H9 (cell line): ENCODE measurements at regions not wholly inside any gene's neighbourhood (a gene's known extent, or its start where the extent isn't known, plus 50 kb on each side); places are given as distances from the start of the nearest gene placed in this dataset.

Experiments
- DNase-seq: peaks from one replicate; pipeline ENCODE4 v3.0.0-alpha.2; 2017
- H2AFZ ChIP-seq: one replicate; pipeline ENCODE4 v1.6.1; 2013; ENCODE audit warnings: mild to moderate bottlenecking, low read length, control low read depth, moderate library complexity
- H2AK5ac ChIP-seq: 2 replicates; pipeline ENCODE4 v1.6.1; 2013; ENCODE audit warnings: low read length, control low read depth, mixed read lengths; ENCODE audit not compliant: insufficient read length
- H2BK120ac ChIP-seq: one replicate; pipeline ENCODE4 v1.6.1; 2013; ENCODE audit warnings: low read depth, mild to moderate bottlenecking, low read length, control low read depth, inconsistent platforms; ENCODE audit not compliant: poor library complexity, severe bottlenecking
- H2BK12ac ChIP-seq: 2 replicates; pipeline ENCODE4 v1.6.1; 2013; ENCODE audit warnings: low read length, control low read depth, mixed read lengths, low read depth; ENCODE audit not compliant: insufficient read length
- H2BK15ac ChIP-seq: 2 replicates; pipeline ENCODE4 v1.6.1; 2013; ENCODE audit warnings: low read depth, low read length, control low read depth
- H2BK20ac ChIP-seq: one replicate; pipeline ENCODE4 v1.6.1; 2013; ENCODE audit warnings: low read depth, mild to moderate bottlenecking, low read length, control low read depth, inconsistent platforms; ENCODE audit not compliant: poor library complexity, severe bottlenecking
- H2BK5ac ChIP-seq: 2 replicates; pipeline ENCODE4 v1.6.1; 2013; ENCODE audit warnings: low read length, control low read depth, mixed read lengths; ENCODE audit not compliant: insufficient read length
- H3K14ac ChIP-seq: 2 replicates; pipeline ENCODE4 v1.6.1; 2013; ENCODE audit warnings: low read length, control low read depth; ENCODE audit not compliant: insufficient read depth
- H3K18ac ChIP-seq: 2 replicates; pipeline ENCODE4 v1.6.1; 2013; ENCODE audit warnings: low read depth, mild to moderate bottlenecking, mixed read lengths, low read length, control low read depth; ENCODE audit not compliant: insufficient read length
- H3K23ac ChIP-seq: 2 replicates; pipeline ENCODE4 v1.6.1; 2013; ENCODE audit warnings: low read length, control low read depth, mixed read lengths, low read depth; ENCODE audit not compliant: insufficient read length
- H3K23me2 ChIP-seq: 2 replicates; pipeline ENCODE4 v1.6.1; 2013; ENCODE audit warnings: low read depth, mild to moderate bottlenecking, mixed read lengths, low read length, control low read depth; ENCODE audit not compliant: insufficient read length, poor library complexity, severe bottlenecking
- H3K27ac ChIP-seq: 2 replicates; pipeline ENCODE4 v1.5.1; 2013; ENCODE audit warnings: low read length, control low read depth, mixed read lengths, low read depth; ENCODE audit not compliant: insufficient read length
- H3K27me3 ChIP-seq: 2 replicates; pipeline ENCODE4 v1.6.1; 2013; ENCODE audit warnings: low read length, control low read depth, inconsistent platforms; ENCODE audit not compliant: insufficient read depth
- H3K4ac ChIP-seq: 2 replicates; pipeline ENCODE4 v1.6.1; 2013; ENCODE audit warnings: low read depth, mild to moderate bottlenecking, control low read depth, inconsistent platforms, low read length, moderate library complexity
- H3K4me1 ChIP-seq: 2 replicates; pipeline ENCODE4 v1.6.1; 2013; ENCODE audit warnings: low read length, control low read depth, inconsistent platforms; ENCODE audit not compliant: insufficient read depth
- H3K4me2 ChIP-seq: 2 replicates; pipeline ENCODE4 v1.6.1; 2013; ENCODE audit warnings: low read length, control low read depth, mixed read lengths; ENCODE audit not compliant: insufficient read length, insufficient read depth
- H3K56ac ChIP-seq: 2 replicates; pipeline ENCODE4 v1.6.1; 2013; ENCODE audit warnings: low read depth, mild to moderate bottlenecking, mixed read lengths, low read length, control low read depth; ENCODE audit not compliant: insufficient read length
- H3K79me1 ChIP-seq: 2 replicates; pipeline ENCODE4 v1.6.1; 2013; ENCODE audit warnings: low read depth, mild to moderate bottlenecking, moderate library complexity, low read length, control low read depth, inconsistent platforms; ENCODE audit not compliant: insufficient read depth, poor library complexity, severe bottlenecking
- H3K79me2 ChIP-seq: 2 replicates; pipeline ENCODE4 v1.6.1; 2013; ENCODE audit warnings: low read length, control low read depth, inconsistent platforms; ENCODE audit not compliant: insufficient read depth
- H3K9ac ChIP-seq: 2 replicates; pipeline ENCODE4 v1.6.1; 2013; ENCODE audit warnings: low read length, control low read depth, mixed read lengths; ENCODE audit not compliant: insufficient read length; ENCODE audit errors: extremely low read depth
- H3K9me3 ChIP-seq: one replicate; pipeline ENCODE4 v1.6.1; 2013; ENCODE audit warnings: low read depth, low read length, inconsistent platforms; ENCODE audit not compliant: control insufficient read depth
- H3T11ph ChIP-seq: one replicate; pipeline ENCODE4 v1.6.1; 2013; ENCODE audit warnings: mild to moderate bottlenecking, low read length, control low read depth, inconsistent platforms
- H4K20me1 ChIP-seq: one replicate; pipeline ENCODE4 v1.6.1; 2013; ENCODE audit not compliant: control insufficient read depth, insufficient read length, insufficient read depth
- H4K5ac ChIP-seq: 2 replicates; pipeline ENCODE4 v1.6.1; 2013; ENCODE audit warnings: low read depth, mild to moderate bottlenecking, mixed read lengths, low read length, control low read depth; ENCODE audit not compliant: insufficient read length
- H4K8ac ChIP-seq: replicated peaks from 2 replicates; pipeline ENCODE4 v1.6.1; 2013; ENCODE audit warnings: low read length, control low read depth, mixed read lengths, low read depth; ENCODE audit not compliant: insufficient read length
- H4K91ac ChIP-seq: 2 replicates; pipeline ENCODE4 v1.6.1; 2013; ENCODE audit warnings: low read depth, mild to moderate bottlenecking, moderate library complexity, mixed read lengths, low read length, control low read depth; ENCODE audit not compliant: insufficient read length
- H3K27ac Mint-ChIP-seq, 3 experiments: 2 replicates in 2 of 3; 3 replicates in 1 of 3; pipeline ENCODE4 v1.8.0; 2020 to 2021; ENCODE audit warnings: mixed read lengths in 3 of 3, mild to moderate bottlenecking in 1 of 3, moderate library complexity in 1 of 3
- H3K27me3 Mint-ChIP-seq: 2 replicates; pipeline ENCODE4 v1.8.0; 2021; ENCODE audit warnings: low read depth, mild to moderate bottlenecking, moderate library complexity, mixed read lengths
- H3K36me3 Mint-ChIP-seq, 3 experiments: 2 replicates in 2 of 3; 3 replicates in 1 of 3; pipeline ENCODE4 v1.8.0; 2020 to 2021; ENCODE audit warnings: low read depth in 3 of 3, mixed read lengths in 3 of 3; ENCODE audit not compliant: insufficient read depth in 1 of 3
- H3K4me1 Mint-ChIP-seq, 2 experiments: 2 replicates each; pipeline ENCODE4 v1.8.0; 2020; ENCODE audit warnings: mixed read lengths in 2 of 2
- H3K4me3 Mint-ChIP-seq, 2 experiments: 2 replicates in 1 of 2; 3 replicates in 1 of 2; pipeline ENCODE4 v1.8.0; 2020 to 2021; ENCODE audit warnings: mild to moderate bottlenecking in 2 of 2, mixed read lengths in 2 of 2, moderate library complexity in 1 of 2
- H3K9me3 Mint-ChIP-seq, 2 experiments: 2 replicates in 1 of 2; 3 replicates in 1 of 2; pipeline ENCODE4 v1.8.0; 2020; ENCODE audit warnings: mild to moderate bottlenecking in 2 of 2, mixed read lengths in 2 of 2, moderate library complexity in 1 of 2
- WGBS: extraction: QIAGEN DNeasy Blood & Tissue Kit; methylation state at CpG from one replicate; pipeline ENCODE4 v1.1.7; 2013; ENCODE audit warnings: missing lambda C conversion rate, low lambda C conversion rate, mixed read lengths; ENCODE audit not compliant: insufficient read length; ENCODE audit errors: extremely low coverage; 5-methylcytosine and 5-hydroxymethylcytosine counted together
- TF ChIP-seq, protein P1 (sequence below): fragments of 200-600 bp; sonication (generic); conservative IDR thresholded peaks from 3 replicates; pipeline ENCODE4 v1.8.0; 2021; ENCODE audit warnings: antibody characterized with exemption, mild to moderate bottlenecking

DNA sequence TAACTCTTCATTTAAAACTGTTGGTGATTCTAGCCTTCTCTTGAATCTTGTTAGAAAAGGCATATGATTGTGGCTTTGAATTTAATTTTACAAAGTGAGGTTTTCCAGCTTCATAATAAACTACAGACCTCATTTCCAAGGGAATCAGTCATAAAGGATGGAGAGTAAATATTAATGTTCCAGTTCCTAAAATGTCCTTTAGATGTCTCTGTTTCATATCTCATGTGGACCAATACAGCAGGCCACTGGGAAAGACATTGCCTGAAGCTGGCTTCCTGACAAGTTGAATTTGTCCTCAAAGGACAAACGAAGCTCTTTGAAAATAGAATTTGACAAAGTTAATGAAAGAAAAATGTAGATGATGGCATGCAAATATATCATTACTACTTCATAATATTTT is 125.4 kb downstream of the ZNF330 start:
- Histone ChIP-seq H3K4me2 (no peak overlapping the region), H2BK5ac (no peak overlapping the region), H2AK5ac (no peak overlapping the region), H3K79me1 (no peaks in the 10 kb centered on the region), H4K20me1 (no peaks in the 10 kb centered on the region), H3K18ac (no peak overlapping the region), H3K14ac (no peak overlapping the region), H3K27me3 (no peaks in the 10 kb centered on the region), H4K91ac (no peak overlapping the region), H3T11ph (no peak overlapping the region), H4K5ac (no peak overlapping the region), H3K9ac (no peak overlapping the region), H3K4me1 (no peaks in the 10 kb centered on the region), H2BK12ac (no peak overlapping the region), H3K79me2 (no peaks in the 10 kb centered on the region), H2BK20ac (no peak overlapping the region), H2AFZ (no peak overlapping the region), H3K56ac (no peak overlapping the region), H3K4ac (no peak overlapping the region), H3K27ac (no peak overlapping the region), H3K9me3 (no peaks in the 10 kb centered on the region), H3K23me2 (no peaks in the 10 kb centered on the region), H2BK120ac (no peak overlapping the region), H3K23ac (no peak overlapping the region), H2BK15ac (no peak overlapping the region), H4K8ac (no peak overlapping the region)
- TF ChIP-seq, protein P1, sequence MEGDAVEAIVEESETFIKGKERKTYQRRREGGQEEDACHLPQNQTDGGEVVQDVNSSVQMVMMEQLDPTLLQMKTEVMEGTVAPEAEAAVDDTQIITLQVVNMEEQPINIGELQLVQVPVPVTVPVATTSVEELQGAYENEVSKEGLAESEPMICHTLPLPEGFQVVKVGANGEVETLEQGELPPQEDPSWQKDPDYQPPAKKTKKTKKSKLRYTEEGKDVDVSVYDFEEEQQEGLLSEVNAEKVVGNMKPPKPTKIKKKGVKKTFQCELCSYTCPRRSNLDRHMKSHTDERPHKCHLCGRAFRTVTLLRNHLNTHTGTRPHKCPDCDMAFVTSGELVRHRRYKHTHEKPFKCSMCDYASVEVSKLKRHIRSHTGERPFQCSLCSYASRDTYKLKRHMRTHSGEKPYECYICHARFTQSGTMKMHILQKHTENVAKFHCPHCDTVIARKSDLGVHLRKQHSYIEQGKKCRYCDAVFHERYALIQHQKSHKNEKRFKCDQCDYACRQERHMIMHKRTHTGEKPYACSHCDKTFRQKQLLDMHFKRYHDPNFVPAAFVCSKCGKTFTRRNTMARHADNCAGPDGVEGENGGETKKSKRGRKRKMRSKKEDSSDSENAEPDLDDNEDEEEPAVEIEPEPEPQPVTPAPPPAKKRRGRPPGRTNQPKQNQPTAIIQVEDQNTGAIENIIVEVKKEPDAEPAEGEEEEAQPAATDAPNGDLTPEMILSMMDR, result peak; percentile 36; the same call in 2 of the 3 replicates
- no peaks in the 10 kb centered on the region for H3K27me3 Mint-ChIP-seq
- DNase-seq, result no peak
- no peak overlapping the region for H3K27ac Mint-ChIP-seq
- no peaks in the 10 kb centered on the region; a peak in 1 of 5 replicates for H3K9me3 Mint-ChIP-seq
- no peaks in the 10 kb centered on the region for H3K4me1 Mint-ChIP-seq
- H3K4me3 Mint-ChIP-seq, result no peak overlapping the region
- no peaks in the 10 kb centered on the region for H3K36me3 Mint-ChIP-seq
- no CpG with 5 or more reads among the region's 1 CpG for WGBS
